Astrocyte of the cerebellum (primary cell): ENCODE measurements at regions not wholly inside any gene's neighbourhood (a gene's known extent, or its start where the extent isn't known, plus 50 kb on each side); places are given as distances from the start of the nearest gene placed in this dataset.

Experiments
- DNase-seq: peaks from one replicate; pipeline ENCODE4 v3.0.0-alpha.2; 2011; ENCODE audit warnings: low read depth
- H3K4me3 ChIP-seq: 2 replicates; pipeline ENCODE4 v1.5.1; 2011; ENCODE audit warnings: mild to moderate bottlenecking, low read depth, low read length, moderate library complexity
- CTCF ChIP-seq: IDR thresholded peaks from 2 replicates; pipeline ENCODE4 v1.5.1; 2012; ENCODE audit warnings: low read length, low read depth, moderate library complexity, mild to moderate bottlenecking; ENCODE audit errors: missing control alignments
- in situ Hi-C: cut with HindIII; loops from 2 replicates; pipeline ENCODE4 v1.10.0; 2017; ENCODE audit warnings: low sequenced_read_pairs

DNA sequence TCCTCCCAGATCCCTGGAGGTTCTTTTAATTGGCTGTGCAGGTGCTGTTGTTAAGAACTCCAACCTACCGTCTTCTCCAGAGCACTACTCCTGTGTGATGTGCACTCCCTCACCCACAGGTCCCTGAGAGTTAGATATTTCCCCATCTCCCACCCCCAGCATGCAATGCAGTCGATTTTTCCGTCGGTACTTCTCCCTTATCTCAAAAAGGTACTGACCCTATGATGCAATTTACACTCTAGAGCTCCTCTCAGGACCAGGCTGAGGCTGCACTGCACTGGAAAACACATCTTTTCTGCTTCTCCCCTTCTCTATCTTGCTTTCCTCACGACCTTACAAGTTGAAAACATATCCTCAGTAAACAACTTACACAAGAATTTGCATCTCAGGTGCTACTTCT lies 312.4 kb upstream of the TBX3 start:
- in situ Hi-C loops = no loop called here
- no peak for DNase-seq
- no peak overlapping the region for H3K4me3 ChIP-seq
- TF ChIP-seq CTCF = no peak

DNA sequence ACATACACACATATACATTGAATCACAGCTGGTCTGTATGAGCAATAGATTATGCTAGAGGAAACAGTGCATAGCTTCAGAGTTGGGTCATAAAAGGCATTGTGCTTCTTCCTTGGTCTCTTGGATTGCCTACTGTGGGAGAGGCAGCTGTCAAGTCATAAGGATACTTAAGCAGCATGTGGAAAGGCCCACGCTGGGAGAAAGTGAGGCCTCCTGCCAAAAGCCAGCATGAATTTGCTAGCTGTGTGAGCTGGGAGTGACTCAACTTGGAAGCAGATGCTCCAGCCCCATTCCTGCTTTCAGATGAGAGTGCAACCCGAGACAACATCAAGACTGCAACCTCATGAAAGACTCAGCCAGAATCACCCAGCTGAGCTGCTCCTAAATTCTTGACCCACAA lies 311.9 kb upstream of the TBX3 start:
- H3K4me3 ChIP-seq = no peak overlapping the region
- no peak for TF ChIP-seq CTCF
- in situ Hi-C loops = no loop called here
- no peak for DNase-seq

GRCh38 chr12:114993165-114993564 lies 309.2 kb upstream of the TBX3 start:
- H3K4me3 ChIP-seq = no peak overlapping the region
- in situ Hi-C loops = no loop called here
- TF ChIP-seq CTCF = no peak
- no peak for DNase-seq

DNA sequence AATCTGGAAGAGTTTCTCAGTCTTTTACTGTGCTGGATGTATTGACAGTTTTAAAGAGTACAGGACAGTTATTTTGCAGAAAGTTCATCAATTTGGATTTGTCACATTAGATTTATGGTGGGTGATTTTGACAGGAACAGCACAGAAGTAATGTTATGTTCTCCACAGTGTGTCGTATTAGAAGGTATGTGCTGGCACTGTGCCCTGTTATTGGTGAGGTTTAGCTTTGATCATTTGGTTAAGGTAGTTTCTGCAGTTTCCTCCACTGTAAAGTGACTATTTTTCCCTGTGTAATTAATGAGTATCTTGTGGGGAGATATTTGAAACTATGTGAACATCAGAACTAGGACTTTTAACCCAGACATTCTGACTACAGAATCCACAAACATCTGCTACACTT lies 308.5 kb upstream of the TBX3 start:
- no peak for DNase-seq
- no peak for TF ChIP-seq CTCF
- in situ Hi-C loops = no loop called here
- H3K4me3 ChIP-seq = no peak overlapping the region

DNA sequence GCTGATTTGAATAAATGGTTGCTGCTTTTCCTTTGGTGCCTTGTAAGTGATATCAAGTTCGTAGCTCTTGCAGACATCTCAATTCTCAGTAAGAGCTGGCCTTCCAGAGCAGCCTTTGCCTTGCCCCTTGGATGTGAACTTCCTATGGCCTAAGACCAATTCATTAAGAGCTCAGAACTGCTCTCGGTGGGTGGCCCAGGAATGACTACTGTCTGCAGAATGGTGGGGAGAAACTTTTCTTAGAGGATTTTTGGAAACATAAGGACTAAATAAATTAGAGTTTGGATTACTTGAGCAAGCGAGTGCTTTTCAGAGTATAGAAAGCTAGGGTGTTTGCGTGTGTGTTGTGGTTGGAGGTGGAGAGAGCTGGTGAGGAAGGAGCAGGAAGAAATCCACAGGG lies 306.4 kb upstream of the TBX3 start:
- no peak for DNase-seq
- in situ Hi-C loops = no loop called here
- H3K4me3 ChIP-seq = no peak overlapping the region
- no peak for TF ChIP-seq CTCF

DNA sequence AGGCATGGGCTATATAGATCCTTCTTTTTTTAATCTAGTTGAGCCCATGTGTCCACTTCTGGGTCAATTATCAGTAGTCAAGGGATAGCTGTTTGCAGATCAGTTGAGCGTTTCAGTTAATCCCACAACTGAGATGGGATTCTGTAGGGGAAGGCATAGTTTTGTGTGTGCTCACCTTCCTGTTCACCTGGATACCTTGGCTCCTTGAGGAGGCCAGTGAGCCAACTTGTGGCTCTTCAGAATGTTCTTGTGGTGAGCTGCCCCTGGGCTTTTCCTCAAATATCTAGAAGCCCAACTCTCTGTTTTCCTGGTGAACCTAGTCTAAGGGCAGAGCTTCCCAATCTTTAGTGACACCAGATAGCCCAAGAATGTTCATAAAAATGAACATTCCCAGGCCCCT lies 302.9 kb upstream of the TBX3 start:
- in situ Hi-C loops = no loop called here
- TF ChIP-seq CTCF = no peak
- no peak for DNase-seq
- H3K4me3 ChIP-seq = no peak overlapping the region

DNA sequence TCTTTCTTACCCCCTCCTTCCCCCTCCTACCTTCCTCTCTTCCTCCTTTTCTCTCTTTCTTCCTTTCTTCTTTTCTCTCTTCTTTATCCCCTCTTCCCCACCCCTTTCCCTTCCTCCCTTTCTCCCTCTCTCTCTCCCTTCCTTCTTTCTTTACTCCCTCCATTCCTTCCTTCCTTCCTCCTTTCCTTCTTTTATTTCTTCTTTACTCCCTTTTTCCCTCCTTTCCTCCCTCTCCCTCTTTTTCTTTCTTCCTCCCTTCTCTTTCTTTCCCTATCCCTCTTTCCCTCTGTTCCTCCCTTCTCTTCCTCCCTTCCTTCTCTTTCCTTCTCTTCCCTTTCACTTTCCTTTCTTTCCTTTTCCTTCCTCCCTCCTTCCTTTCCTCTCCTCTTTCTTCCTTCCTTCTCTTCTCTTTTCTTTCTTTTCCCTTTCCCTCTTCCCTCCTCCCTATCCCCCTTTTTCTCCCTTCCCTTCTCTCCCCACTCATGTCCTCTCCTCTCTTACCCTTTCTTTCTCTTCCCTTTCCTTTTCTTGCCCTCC lies 302.3 kb upstream of the TBX3 start:
- no peak for DNase-seq
- in situ Hi-C loops = no loop called here
- H3K4me3 ChIP-seq = no peak overlapping the region
- TF ChIP-seq CTCF = no peak
